Stomach (tissue), 8 donors: ENCODE measurements at regions not wholly inside any gene's neighbourhood (a gene's known extent, or its start where the extent isn't known, plus 50 kb on each side); places are given as distances from the start of the nearest gene placed in this dataset.

ENCODE experiments used
- DNase-seq, 2 donors: peaks; one replicate each; pipeline versions ENCODE4 v3.0.0 to v3.0.0-alpha.2; 2013 to 2019
- H3K27ac ChIP-seq, 5 donors: fragments of 200-600 bp in 4 of 5; sonication (generic) in 4 of 5; one replicate each; pipeline ENCODE4 v1.5.1; 2013 to 2019; ENCODE audit warnings: mild to moderate bottlenecking in 1 of 5, moderate library complexity in 1 of 5
- H3K27me3 ChIP-seq, 3 donors: fragments of 200-600 bp; sonication (generic); one replicate each; pipeline ENCODE4 v1.5.1; 2017 to 2019; ENCODE audit warnings: mixed run types in 1 of 3
- H3K36me3 ChIP-seq, 4 donors: fragments of 200-600 bp; sonication (generic); 1 replicate in 3 of 4; 2 replicates in 1 of 4; pipeline ENCODE4 v1.5.1; 2016 to 2019
- H3K4me1 ChIP-seq, 4 donors: fragments of 200-600 bp; sonication (generic); one replicate each; pipeline ENCODE4 v1.5.1; 2016 to 2019
- H3K4me3 ChIP-seq, 4 donors: fragments of 200-600 bp; sonication (generic) in 3 of 4; one replicate each; pipeline ENCODE4 v1.5.1; 2016 to 2019; ENCODE audit warnings: mild to moderate bottlenecking in 1 of 4
- H3K9me3 ChIP-seq, 4 donors: fragments of 200-600 bp; sonication (generic); one replicate each; pipeline ENCODE4 v1.5.1; 2016 to 2019
- CTCF ChIP-seq, 7 experiments: fragments of 450-650 bp in 4 of 7; fragments of 200-600 bp in 3 of 7; sonication (generic) in 3 of 7; IDR thresholded peaks; one replicate each; pipeline ENCODE4 v1.5.1; 2016 to 2019; ENCODE audit warnings: antibody characterized with exemption in 7 of 7, control low read depth in 2 of 7, mild to moderate bottlenecking in 1 of 7
- EP300 ChIP-seq: sonication (generic); formaldehyde crosslinking; IDR thresholded peaks from one replicate; pipeline ENCODE4 v1.6.1; 2017; ENCODE audit warnings: antibody characterized with exemption
- POLR2A ChIP-seq, 4 donors: fragments of 450-650 bp; IDR thresholded peaks; one replicate each; pipeline ENCODE4 v1.6.1; 2016; ENCODE audit warnings: antibody characterized with exemption in 4 of 4, control low read depth in 2 of 4, mild to moderate bottlenecking in 1 of 4, moderate library complexity in 1 of 4
- POLR2AphosphoS5 ChIP-seq, 3 donors: sonication (generic); formaldehyde crosslinking; IDR thresholded peaks; one replicate each; pipeline ENCODE4 v1.6.1; 2016; ENCODE audit warnings: antibody characterized with exemption in 3 of 3
- WGBS, 5 donors: extraction: QIAGEN DNeasy Blood & Tissue Kit in 3 of 5; methylation state at CpG; one replicate each; pipeline versions ENCODE4 v1.1.5 to v1.1.7; 2013 to 2018; 5-methylcytosine and 5-hydroxymethylcytosine counted together
- intact Hi-C: fragments of 100-400 bp; cut with DNase I; formaldehyde crosslinking; loops from one replicate; pipeline ENCODE4 v1.15.1; 2023; ENCODE audit warnings: low total_unique reads
- donor health status: healthy with polysubstance abuse.
- donor health status: Bipolar disorder and iron deficiency.
- donor health status: healthy.

GRCh38 chr4:24190761-24191695, 301.2 kb upstream of the PPARGC1A start:
- no peak overlapping the region for H3K27ac ChIP-seq
- 68 to 83% (median 78%) methylated on average over 13 of the region's 13 CpGs for WGBS, 5 donors
- peak in 1 of 2 donors; percentile 48 for DNase-seq
- H3K27me3 ChIP-seq, result no peaks in the 10 kb centered on the region
- TF ChIP-seq POLR2AphosphoS5 (IDR thresholded peaks at IDR 0.05), result no peak
- TF ChIP-seq POLR2A (IDR thresholded peaks at IDR 0.05), result no peak
- no peak for TF ChIP-seq CTCF (IDR thresholded peaks at IDR 0.05)
- no peak for TF ChIP-seq EP300
- H3K36me3 ChIP-seq, result no peaks in the 10 kb centered on the region
- intact Hi-C loops, result no loop called here
- no peak overlapping the region for H3K4me3 ChIP-seq
- no peaks in the 10 kb centered on the region for H3K9me3 ChIP-seq
- H3K4me1 ChIP-seq, result no peaks in the 10 kb centered on the region

DNA sequence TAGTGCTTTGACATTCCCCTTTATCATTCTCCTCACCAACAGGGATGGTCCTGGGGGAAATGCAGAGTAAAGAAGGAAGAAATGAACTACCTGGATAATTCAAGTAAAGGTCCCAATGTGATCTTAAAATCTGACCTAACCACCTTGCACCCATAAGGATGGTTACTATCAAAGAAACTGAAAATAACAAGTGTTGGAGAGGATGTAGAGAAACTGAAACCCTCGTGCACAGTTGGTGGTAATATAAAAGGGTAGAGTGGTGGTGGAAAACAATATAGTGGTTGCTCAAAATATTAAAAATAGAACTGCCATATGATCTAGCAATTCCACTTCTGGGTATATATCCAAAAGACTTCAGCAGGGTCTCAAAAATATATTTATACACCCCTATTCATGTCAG, 298.6 kb upstream of the PPARGC1A start:
- 58 to 82% (median 76%) methylated on average over 1 of the region's 1 CpG for WGBS, 5 donors
- H3K36me3 ChIP-seq, result no peaks in the 10 kb centered on the region

DNA sequence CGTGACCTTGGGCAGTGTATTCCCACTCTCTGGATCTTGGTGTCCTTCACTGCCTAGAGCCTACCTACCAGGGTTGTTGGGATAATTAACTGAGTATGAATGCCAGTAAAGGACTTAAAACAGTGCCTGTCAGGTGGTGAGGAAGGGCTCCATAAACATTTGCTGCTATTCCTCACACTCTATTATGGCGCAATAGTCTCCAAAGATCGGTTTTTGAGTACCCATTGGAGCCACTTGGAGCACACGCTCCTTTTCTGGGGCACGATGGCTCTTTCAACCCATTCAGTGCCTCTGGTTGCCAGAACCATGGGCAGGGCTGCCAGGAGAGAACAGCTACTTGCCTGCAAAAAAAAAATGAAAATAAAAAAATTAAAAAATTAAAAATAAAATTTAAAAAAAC, 296.6 kb upstream of the PPARGC1A start:
- intact Hi-C loops, result no loop called here
- H3K36me3 ChIP-seq, result no peaks in the 10 kb centered on the region
- no peak overlapping the region for H3K27ac ChIP-seq
- TF ChIP-seq CTCF (IDR thresholded peaks at IDR 0.05), result no peak
- no peak for TF ChIP-seq POLR2A (IDR thresholded peaks at IDR 0.05)
- TF ChIP-seq POLR2AphosphoS5 (IDR thresholded peaks at IDR 0.05), result no peak
- TF ChIP-seq EP300, result no peak
- H3K9me3 ChIP-seq, result no peaks in the 10 kb centered on the region
- H3K4me1 ChIP-seq, result no peaks in the 10 kb centered on the region
- H3K4me3 ChIP-seq, result no peak overlapping the region
- WGBS, 5 donors, result 92 to 96% (median 95%) methylated on average over 5 of the region's 5 CpGs
- DNase-seq, result no peak
- no peaks in the 10 kb centered on the region for H3K27me3 ChIP-seq

More for the DNA sequence above, 298.6 kb upstream of the PPARGC1A start:
- no peak for DNase-seq
- H3K4me1 ChIP-seq, result no peaks in the 10 kb centered on the region
- no peaks in the 10 kb centered on the region for H3K27me3 ChIP-seq
- intact Hi-C loops, result no loop called here
- no peaks in the 10 kb centered on the region for H3K9me3 ChIP-seq
- H3K4me3 ChIP-seq, result no peak overlapping the region
- no peak overlapping the region for H3K27ac ChIP-seq
- TF ChIP-seq POLR2AphosphoS5 (IDR thresholded peaks at IDR 0.05) (no peak), POLR2A (IDR thresholded peaks at IDR 0.05) (no peak), EP300 (no peak), CTCF (IDR thresholded peaks at IDR 0.05) (no peak)

GRCh38 chr4:24181005-24181404, 291.2 kb upstream of the PPARGC1A start:
- Histone ChIP-seq H3K27ac (no peak overlapping the region), H3K9me3 (no peaks in the 10 kb centered on the region), H3K27me3 (no peaks in the 10 kb centered on the region), H3K4me3 (no peak overlapping the region), H3K4me1 (no peaks in the 10 kb centered on the region), H3K36me3 (no peaks in the 10 kb centered on the region)
- intact Hi-C loops, result no loop called here
- no peak for DNase-seq
- TF ChIP-seq POLR2AphosphoS5 (IDR thresholded peaks at IDR 0.05), result no peak
- TF ChIP-seq CTCF (IDR thresholded peaks at IDR 0.05), result no peak
- TF ChIP-seq POLR2A (IDR thresholded peaks at IDR 0.05), result no peak
- no peak for TF ChIP-seq EP300
- 72 to 85% (median 78%) methylated on average over 2 of the region's 2 CpGs for WGBS, 5 donors
